NCI-H82 treated with DMSO at 0.1 percent for 48 hours (cell line): ENCODE measurements at regions not wholly inside any gene's neighbourhood (a gene's known extent, or its start where the extent isn't known, plus 50 kb on each side); places are given as distances from the start of the nearest gene placed in this dataset.

Experiments used
- DNase-seq: peaks from one replicate; lab custom pipeline; 2025; ENCODE audit not compliant: unreplicated experiment; lab: John Stamatoyannopoulos, UW

DNA sequence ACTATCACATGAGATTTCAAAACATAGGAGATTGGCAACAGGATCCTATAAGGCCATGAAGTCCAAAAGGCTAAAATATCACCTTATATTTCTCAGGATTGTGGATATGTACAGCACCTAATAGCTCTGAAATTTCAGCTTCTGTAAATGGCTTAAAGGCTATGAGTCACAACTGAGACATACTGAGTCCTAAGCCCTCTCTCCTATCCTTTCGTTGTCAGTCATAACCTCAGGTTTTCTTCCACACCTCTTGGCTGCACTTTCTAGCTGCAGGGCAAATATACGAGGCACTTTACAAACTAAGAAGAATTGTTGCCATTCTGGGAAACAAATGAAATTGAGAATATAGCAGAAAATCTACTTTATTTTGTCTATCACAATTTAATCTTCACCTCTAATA, 969.9 kb upstream of the EPHA7 start:
- no peak for DNase-seq

DNA sequence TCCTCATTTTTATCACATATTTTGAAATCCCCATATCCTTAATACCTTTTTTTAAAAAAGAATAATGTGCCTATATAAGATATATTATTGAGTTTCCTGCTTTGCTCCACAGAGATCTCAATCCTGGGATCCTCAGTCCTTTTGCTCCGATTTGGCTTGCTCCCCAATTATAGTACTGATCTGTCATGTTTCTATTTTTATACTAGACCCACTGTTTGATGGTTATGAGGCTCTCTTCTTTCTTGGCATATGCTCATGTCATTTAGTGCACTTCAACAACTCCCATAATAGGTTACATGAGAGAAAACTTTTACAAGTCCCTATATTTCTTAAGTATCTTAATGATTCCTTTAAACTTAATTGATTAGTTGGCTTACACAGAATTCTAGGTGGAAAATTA, 958.5 kb upstream of the EPHA7 start:
- DNase-seq, result no peak

DNA sequence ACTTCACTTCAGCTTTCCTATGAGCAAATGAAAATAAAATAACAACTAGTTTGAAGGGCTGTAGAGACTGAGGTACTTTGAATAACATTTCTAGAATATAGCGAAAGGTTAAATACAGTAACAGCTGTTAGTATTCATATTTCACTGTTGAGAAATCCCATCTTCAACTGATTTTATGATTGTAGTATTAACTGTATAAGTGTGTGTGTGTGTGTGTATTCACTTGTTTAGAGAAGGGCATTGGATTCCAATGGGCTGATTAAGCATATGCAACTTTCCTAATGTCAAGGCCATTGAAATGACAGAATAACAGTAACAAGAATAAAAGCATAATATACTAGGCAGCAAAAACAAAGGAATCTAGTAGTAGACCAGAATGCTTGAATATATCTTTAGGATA, 957.5 kb upstream of the EPHA7 start:
- no peak for DNase-seq

DNA sequence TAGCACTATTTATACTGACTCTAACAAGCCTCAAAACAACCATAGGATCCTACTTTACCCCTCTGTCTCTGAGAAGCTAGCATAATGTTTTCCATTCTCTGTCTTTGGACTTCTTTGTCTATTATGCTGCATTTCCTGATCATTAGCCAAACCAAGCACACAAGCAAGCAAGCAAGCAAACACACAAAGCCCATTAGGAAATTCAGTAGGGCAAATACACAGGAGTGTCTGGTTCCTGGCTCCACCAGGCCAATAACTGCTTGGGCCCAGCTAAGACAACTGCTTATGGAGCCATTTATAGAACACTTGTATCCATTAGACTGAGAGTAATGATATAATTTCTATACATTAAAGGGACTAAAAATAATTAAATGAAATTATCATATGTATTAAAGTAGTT, 952.9 kb upstream of the EPHA7 start:
- DNase-seq, result no peak

DNA sequence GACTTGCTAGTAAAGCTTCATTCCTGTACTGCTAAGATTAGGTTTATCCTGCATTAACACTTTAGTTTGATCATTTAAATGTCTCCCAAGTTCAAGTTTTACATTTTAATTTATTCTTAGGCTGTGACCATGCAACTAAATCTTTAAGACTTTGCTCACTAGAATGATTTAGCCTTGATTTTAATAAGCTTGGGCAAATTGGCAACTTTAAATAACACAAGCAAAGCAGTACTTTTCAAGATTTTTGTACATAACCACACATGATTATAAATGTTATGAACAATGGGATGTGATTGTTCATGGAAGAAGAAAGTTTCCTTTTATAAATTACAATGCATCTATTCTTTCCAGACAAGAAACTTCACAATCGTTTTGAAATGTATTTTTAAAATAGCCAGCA, 948.0 kb upstream of the EPHA7 start:
- DNase-seq, result no peak

DNA sequence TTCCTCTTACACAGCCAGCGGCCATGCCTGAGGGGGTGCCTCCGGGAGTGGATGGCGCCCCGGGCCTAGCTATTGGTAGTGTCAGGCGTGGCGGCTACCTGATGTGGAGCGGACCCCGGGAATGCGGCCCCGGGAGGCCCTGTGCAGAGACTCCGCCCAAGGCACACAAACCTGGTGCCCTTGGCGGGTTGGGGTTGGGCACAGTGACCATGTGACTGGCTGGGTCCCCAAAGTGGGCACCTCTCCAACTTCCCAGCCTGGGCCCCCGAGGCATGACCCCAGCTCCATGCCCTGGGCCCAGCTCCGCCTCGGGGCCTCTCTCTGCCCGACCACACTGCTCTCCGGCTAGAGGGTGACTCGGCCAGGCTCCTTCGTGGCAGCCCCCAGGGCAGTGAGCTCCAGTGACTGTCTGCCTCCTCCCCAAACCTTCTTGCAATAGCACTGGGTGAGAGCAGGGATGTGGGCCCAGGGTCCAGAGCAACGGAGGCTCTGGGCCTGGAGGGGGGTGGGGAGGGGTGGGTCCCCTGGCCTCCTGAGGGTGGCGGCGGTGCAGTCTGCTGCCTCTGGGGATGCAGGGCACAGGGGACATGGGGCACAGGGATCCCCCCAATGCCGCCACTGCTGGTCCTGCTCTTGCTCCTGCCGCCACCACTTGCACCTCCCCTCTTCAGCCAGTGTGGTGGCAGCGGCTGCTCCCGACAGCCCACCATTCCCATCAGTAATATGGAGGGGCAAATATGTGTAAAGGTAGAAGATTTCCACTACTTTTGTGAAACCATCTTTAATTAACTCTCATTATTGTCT, 942.9 kb upstream of the EPHA7 start:
- DNase-seq, result no peak

DNA sequence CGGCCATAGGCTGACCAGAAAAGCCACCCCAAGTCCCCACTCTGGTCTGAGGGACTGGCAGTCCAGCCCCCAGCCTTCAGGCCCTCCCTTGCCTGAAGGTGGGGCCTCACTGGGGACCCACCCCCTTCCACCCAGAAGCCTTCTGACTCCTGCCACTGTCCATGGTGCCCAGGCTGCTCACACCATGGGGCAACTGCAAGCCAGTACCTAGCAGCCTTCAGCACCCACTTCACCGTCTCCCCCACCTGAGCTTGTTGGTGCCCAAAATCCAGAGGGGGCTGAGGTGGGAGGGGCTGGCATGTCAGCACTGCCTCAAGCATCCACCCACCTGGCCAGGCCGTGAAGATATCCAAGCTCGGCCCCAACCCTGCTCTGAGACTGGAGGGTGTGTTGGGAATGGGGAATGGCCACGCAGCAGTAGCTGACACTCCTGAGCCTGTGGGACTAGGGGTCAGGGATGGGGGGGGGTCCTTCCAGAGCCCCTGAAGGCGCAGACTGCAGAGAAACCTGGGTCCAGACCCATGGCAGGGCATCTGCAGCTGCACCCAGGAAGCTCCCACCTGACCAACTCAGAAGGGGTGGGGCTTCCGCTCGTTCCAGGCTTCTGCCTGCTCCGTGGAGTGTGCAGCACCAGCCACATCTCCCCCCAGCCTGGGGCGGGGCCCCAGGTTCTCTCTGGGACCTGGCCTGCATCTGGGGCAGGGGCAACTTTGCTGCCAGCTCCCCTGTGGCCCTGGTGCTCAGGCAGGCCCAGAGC, 942.1 kb upstream of the EPHA7 start:
- DNase-seq, result no peak

DNA sequence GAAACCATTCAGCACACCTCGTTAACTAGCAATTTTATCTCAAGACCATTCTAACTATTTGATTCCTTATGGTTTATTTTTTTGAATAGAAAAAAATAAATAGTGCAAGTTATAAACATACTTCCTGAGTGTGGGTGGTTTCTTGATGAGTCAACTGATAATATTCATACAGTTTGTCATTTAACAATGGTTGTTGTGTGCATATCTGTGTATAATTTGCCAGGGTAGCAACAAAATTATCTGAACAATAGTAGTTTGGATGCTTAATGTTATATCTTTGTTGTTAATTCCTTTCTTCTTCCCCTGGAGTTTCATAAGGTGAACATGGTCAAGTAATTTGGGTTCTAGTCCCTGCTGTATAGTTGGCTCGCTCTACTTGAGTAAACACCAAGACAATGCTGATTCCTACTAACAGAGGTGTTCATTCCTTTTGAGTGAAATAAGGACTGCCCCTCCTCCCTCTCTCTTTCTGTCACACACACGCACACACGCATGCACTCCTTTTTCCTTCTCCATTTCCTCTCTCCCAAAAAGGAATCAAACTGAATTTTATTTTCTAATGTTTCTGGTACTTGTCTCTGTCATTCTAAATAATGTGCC, 938.1 kb upstream of the EPHA7 start:
- DNase-seq, result no peak

DNA sequence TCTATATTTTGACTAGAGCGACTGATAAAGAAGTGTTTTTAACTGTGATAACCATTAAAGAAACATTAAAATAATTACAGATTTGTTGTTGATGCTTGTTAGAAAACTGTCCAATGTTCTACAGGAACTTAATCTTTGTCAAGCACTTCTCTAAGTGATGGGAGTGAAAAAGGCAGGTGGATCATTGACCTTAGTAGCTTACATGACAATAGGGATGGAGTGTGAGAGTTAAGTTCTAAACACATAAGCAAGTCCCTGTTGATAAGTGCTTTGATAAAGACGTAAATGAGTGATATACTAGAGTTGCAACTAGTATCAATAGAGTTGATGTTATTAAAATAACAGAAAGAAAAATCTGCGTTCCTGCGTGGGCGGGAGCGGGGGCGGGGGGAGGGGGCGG, 931.5 kb upstream of the EPHA7 start:
- DNase-seq, result no peak

DNA sequence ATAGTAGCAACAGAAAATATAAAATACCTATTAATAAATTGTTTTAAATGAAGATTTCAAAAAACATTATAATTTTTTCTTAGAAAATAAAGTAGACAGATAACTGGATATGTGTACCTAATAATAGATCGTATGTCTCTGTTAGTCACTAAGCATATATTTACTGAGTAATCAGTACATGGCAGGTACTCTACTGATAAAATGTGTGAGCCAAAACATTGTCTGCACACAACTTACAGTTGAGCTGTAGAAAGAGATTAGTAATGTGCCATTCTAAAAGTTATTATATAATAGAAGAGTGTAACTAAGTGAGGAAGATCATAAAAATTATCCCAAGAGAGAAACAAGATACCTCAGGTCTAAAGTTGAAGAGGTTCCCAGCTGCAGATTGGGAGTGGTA, 929.9 kb upstream of the EPHA7 start:
- DNase-seq, result no peak

DNA sequence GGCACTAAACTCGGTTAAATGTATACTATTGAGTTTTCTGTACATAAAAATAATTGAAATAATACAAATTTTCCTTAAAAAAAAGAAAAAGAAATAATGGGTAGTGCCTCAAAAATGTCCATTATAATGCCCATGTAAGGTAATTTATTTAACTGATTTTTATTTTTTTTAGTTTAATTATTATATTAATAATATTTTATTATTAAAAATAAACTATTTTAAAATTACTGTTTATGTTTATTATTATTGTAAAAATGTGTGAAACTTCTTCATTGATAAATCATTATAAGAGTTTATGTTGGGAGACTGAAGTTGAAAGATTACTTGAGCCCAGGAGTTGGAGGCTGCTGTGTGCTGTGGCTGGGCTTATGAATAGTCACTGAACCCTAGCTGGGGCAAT, 925.5 kb upstream of the EPHA7 start:
- DNase-seq, result no peak

DNA sequence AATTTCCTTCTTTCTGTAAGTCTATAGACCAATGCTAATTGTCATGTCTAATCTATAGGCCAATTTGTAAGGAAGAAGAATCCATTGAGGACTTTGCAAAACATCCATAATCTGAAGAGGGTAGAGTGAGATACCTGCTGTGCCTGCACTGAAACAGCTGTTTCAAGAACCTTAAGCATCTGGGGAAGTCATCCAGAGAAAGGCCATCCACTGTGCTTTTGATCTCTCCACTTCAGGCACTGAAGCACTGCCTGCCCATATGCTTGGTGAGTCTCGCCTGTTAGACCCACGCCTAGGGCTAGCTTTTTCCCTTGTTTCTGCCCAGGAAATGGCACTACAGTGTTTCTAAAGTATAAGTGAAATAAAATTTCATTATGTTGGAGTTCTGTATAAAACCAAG, 921.8 kb upstream of the EPHA7 start:
- no peak for DNase-seq

DNA sequence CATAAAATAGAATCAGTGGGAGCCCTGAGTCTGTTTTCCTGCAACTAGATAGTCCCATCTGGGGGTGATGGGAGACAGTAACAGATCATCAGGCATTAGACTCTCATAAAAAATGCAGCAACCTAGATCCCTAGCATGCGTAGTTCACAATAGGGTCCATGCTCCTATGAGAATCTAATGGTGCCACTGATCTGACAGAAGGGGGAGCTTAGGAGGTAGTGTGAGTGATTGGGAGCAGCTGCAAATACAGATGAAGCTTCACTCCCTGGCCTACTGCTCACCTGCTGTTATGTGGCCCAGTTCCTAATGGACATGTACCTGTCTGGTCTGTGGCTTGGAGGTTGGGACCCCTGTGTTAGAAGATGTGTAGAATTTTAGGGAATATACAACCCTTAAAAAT, 904.5 kb upstream of the EPHA7 start:
- DNase-seq, result no peak

DNA sequence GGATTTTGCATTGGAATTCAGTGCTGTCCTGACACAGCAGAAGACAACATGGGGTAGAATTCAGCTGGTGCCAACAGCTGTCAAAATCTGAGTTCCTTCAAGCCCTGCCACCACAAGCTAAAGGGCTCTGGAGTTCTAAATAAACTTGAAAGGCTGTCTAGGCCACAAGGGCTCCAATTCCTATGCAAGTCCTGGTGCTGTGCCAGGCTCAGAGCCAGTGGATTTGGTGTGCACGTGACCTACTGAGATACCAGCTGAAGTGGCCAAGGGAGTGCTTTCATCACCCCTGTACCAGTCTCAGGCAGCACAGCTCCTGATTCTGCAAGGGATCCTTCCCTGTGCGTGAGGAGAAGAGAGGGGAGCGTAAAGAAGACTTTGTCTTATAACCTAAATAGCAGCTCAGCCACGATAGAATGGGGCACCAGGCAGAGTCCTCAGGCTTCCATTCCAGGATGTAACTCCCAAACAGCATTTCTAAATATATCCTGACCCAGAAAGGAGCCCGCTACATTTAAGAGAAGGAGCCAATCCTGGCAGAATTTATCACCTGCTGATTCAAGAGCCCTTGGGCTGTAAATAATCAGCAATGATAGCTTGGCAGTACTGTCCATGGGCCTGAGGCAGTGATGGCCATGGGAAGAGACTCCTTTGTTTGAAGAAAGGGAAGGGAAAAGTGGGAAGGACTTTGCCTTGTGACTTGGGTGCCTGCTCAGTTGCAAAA, 881.2 kb upstream of the EPHA7 start:
- no peak for DNase-seq

DNA sequence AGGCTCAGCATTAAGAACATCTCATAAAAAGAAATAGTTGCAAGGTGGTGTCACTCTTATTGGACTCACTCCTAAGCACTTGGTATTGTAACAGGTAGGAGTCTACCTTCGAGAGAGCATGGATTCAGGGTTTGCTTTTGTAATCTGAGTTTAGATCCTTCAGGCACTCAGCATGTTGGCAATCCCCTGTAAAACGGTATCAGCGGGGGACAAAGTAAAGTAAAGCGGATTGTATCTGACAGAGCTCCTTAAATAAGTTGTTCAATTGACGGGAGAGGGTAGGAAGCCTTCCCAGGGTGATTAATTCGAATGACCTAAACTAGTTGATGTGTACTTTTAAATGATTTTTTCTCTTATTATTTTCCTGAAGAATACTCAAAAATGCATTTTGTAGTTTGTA, 869.8 kb upstream of the EPHA7 start:
- peak; percentile 28 for DNase-seq

DNA sequence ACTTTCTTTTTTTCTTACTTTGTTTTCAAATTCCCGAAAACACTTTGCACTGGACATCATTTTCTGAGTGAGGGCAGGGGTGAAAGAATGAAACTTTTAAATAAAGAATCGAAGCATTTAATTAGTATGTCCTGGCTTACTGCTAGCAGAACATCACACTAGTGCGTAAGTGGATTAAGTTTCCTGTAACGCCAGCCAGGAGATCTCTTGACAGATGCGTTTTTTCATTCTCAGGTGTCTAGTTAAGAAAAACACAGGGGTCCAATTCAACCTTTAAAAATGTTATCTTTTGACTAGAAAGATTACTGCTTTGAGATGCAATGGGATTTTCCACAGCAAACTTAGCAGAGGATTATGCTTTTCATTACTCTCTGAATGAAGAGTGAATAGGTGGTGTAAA, 858.8 kb upstream of the EPHA7 start:
- DNase-seq, result peak; percentile 68

DNA sequence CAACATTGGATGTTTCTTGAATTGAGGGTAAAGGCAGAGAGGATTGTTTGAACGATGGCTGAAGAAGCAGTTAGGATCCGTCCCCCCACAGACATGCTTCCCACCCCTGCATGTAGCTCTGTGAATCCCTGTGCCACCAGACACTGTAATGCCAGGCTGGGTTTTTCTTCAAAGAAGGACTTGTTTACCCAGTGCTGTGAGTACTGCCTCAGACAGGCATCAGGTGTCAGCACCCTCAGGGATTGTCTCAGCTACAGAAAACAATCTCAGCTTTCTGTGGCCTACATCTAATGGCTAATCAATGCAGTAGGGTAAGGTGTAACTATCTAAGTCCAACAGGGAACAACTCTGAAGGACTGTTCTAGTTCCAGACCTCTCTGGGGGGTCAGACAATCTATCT, 853.0 kb upstream of the EPHA7 start:
- no peak for DNase-seq

DNA sequence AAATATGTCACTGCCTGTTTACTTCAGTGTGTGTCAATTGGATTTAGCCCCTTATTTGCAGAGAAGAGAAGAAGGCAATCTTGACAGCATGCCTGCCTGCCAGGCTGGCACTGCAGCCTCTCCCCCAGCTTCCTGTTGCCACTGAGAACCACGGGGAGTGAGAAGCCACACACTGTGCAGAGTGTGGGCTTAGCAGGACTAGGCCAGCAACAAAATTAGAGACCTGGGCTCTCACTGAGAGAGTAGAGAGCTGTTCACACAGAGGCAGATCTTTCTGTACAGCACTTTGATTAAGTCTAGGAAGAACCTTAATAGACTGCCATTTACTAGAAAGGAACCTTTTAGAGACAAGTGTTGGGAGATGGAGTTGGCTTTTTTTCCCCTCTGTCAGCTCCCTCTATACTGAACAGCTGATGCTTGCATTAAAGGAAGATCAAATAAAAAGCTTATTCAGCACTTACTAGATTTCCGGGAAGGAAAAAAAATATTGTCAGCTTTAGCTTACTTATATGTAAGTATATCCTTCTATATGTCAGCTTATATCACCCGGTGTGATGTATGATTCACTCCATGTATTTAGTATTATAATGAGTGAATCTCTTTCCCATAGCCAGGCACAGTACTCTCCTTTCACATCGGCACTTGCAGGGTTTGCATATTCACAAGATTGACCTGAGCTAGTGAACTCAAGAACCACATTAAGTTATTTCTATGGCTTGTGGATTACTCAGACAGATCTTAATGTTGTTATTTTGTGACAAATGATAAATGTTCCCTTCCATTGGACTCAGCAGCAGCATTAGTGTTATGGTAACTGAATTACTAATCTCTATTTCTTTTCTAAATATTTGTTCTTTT, 851.0 kb upstream of the EPHA7 start:
- DNase-seq, result peak; percentile 12

DNA sequence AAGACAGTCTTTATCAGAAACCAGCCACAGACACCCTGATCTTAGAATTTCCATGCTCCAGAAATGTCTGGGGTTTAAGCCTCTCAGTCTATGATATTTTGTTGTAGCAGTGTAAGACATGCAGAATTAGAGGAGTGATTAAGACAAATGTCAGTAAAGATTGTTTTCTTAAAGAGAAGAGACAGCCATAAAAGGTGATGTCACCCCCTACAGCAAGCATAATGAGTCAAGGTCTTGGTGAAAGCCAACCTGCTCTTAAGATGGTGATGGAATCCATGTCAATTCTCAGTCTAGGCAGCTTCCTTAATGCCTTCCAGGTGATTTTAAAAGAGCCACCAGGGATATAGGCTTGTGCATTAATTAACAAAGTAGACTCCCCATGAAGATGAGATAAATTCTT, 849.9 kb upstream of the EPHA7 start:
- no peak for DNase-seq

DNA sequence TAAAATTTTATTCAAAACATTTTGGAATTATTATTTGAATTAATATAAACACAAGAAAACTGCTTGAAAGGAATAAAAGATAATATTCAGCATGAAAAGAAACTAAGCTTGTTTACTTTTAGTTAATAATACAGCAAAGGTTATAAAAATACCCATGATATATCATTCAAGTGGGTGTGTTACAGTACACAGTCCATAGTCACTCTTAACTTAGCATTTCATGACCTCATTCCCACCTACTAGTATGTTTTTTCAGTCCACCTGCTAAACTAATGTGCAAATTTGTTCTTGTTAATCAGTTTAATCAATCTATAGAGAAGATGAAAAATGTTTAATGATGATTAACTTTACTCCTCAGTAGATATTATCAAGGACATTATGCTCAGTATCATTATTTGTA, 841.4 kb upstream of the EPHA7 start:
- no peak for DNase-seq

DNA sequence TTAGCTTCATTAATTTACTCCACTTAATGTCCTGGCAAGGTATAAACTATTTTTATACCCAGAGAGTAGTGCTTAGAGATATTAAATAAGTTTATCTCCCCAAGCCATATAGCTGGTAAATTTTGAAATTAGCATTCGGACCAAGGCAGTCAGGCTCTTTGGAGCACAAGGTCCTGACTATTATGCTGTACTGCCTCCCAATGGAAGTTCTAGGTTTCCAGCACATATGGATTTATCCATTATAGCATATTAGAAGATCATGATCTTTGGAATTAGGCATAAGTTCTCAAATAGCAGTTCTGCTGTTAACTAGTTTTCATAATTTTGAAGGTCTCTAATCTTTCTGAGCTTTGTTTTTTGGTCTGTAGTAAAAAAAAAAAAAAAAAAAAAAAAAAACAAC, 835.3 kb upstream of the EPHA7 start:
- no peak for DNase-seq
